ENCODE measurements at regions not wholly inside any gene's neighbourhood (a gene's known extent, or its start where the extent isn't known, plus 50 kb on each side); places are given as distances from the start of the nearest gene placed in this dataset.

GRCh38 chr4:144209491-144209890, 69.0 kb upstream of the GYPA start:
- dilution Hi-C loops (cut with HindIII; ENCODE audit: low sequenced_read_pairs, unreplicated experiment): no loop called here

More at GRCh38 chr4:144209491-144209890, 69.0 kb upstream of the GYPA start:
- Histone ChIP-seq H2BK20ac (ENCODE audit: low read depth, low read length) (no peak overlapping the region), H3K4me3 (ENCODE audit: insufficient read depth, low read depth, low read length) (no peak overlapping the region), H3K9ac (ENCODE audit: low read depth, low read length) (no peak overlapping the region), H2BK120ac (ENCODE audit: low read depth, low read length) (no peak overlapping the region), H3K27me3 (ENCODE audit: control insufficient read depth, insufficient read depth, low read length) (no peaks in the 10 kb centered on the region), H4K5ac (ENCODE audit: low read depth, low read length) (no peak overlapping the region), H3K79me1 (ENCODE audit: low read depth in 1 of 2, low read length in 2 of 2) (no peaks in the 10 kb centered on the region), H3K56ac (ENCODE audit: extremely low read depth, insufficient read depth, low read length) (no peak overlapping the region), H2AK9ac (replicated peaks; ENCODE audit: low read depth, low read length, poor library complexity) (no peak overlapping the region), H4K20me1 (ENCODE audit: insufficient read depth, low read length) (no peaks in the 10 kb centered on the region), H3K4me2 (ENCODE audit: low read depth, low read length) (no peak overlapping the region), H2AFZ (replicated peaks; ENCODE audit: low read length, poor library complexity) (no peak overlapping the region), H3K9me1 (ENCODE audit: insufficient read depth, low read length) (no peaks in the 10 kb centered on the region), H3K4me1 (ENCODE audit: control insufficient read depth, insufficient read depth, low read length) (no peaks in the 10 kb centered on the region), H4K8ac (ENCODE audit: low read depth in 2 of 2, low read length in 2 of 2) (no peak overlapping the region), H3K4ac (ENCODE audit: low read depth, low read length) (no peak overlapping the region), H3K36me3 (ENCODE audit: control insufficient read depth, insufficient read depth, low read length) (no peaks in the 10 kb centered on the region), H4K91ac (ENCODE audit: insufficient read depth, low read depth, low read length) (no peak overlapping the region), H2AK5ac (ENCODE audit: low read depth, low read length) (no peak overlapping the region), H3K27ac (ENCODE audit: insufficient read depth, low read length) (no peak overlapping the region), H2BK15ac (ENCODE audit: low read depth, low read length) (no peak overlapping the region), H3K14ac (replicated peaks; ENCODE audit: low read depth, low read length) (no peak overlapping the region), H3K18ac (ENCODE audit: low read depth, low read length) (no peak overlapping the region), H3K23ac (ENCODE audit: low read depth, low read length) (no peak overlapping the region), H3K9me3 (ENCODE audit: control insufficient read depth, insufficient read depth, low read length) (no peaks in the 10 kb centered on the region), H2BK5ac (ENCODE audit: low read depth, low read length, poor library complexity, severe bottlenecking) (no peak overlapping the region)
- WGBS, 2 experiments (ENCODE audit: extremely low coverage in 2 of 2, insufficient read length in 1 of 2): no CpG with 5 or more reads among the region's 4 CpGs
- no peak for DNase-seq
- CTCF ChIA-PET: no interaction called here
- in situ Hi-C loops (cut with MboI; ENCODE audit: low sequenced_read_pairs): no loop called here
- no TSS peak for BruUV-seq (replicated peaks)
- TF ChIP-seq CHD1 (IDR thresholded peaks at IDR 0.05; ENCODE audit: low read depth, low read length) (no peak), SMC3 (IDR thresholded peaks at IDR 0.05; ENCODE audit: low read depth, low read length) (no peak), ELK1 (IDR thresholded peaks at IDR 0.05; ENCODE audit: borderline replicate concordance, low read depth, low read length) (no peak), RCOR1 (IDR thresholded peaks at IDR 0.05; ENCODE audit: insufficient replicate concordance, low read length) (no peak), NFE2L2 (IDR thresholded peaks at IDR 0.05; ENCODE audit: low read depth, low read length) (no peak), MAFK (IDR thresholded peaks at IDR 0.05; ENCODE audit: low read depth, low read length) (no peak), RFX5 (IDR thresholded peaks at IDR 0.05; ENCODE audit: low read depth, low read length) (no peak), CTCF (conservative IDR thresholded peaks at IDR 0.05; ENCODE audit: low read depth, low read length) (no peak), MXI1 (IDR thresholded peaks at IDR 0.05; ENCODE audit: borderline replicate concordance, low read depth, low read length) (no peak)
- intact Hi-C loops (cut with micrococcal nuclease): no loop called here
- ATAC-seq (ENCODE audit: low read depth): no peak
- POLR2A ChIA-PET (ENCODE audit: unreplicated experiment): no interaction called here
